Ishikawa (cell line): ENCODE measurements at regions not wholly inside any gene's neighbourhood (a gene's known extent, or its start where the extent isn't known, plus 50 kb on each side); places are given as distances from the start of the nearest gene placed in this dataset.

Source experiments
- CREB1 ChIP-seq: IDR thresholded peaks from 2 replicates; pipeline ENCODE4 v1.6.1; 2012; ENCODE audit warnings: low read depth
- EGR1 ChIP-seq: IDR thresholded peaks from 2 replicates; pipeline ENCODE4 v1.6.1; 2012
- EP300 ChIP-seq: IDR thresholded peaks from 2 replicates; pipeline ENCODE4 v1.6.1; 2012; ENCODE audit warnings: borderline replicate concordance
- FOXM1 ChIP-seq: IDR thresholded peaks from 2 replicates; pipeline ENCODE4 v1.6.1; 2012; ENCODE audit warnings: low read depth, borderline replicate concordance
- RAD21 ChIP-seq: IDR thresholded peaks from 2 replicates; pipeline ENCODE4 v1.6.1; 2012; ENCODE audit warnings: low read depth
- REST ChIP-seq: IDR thresholded peaks from 2 replicates; pipeline ENCODE4 v1.6.1; 2012; ENCODE audit warnings: low read depth, mild to moderate bottlenecking
- TAF1 ChIP-seq: IDR thresholded peaks from 2 replicates; pipeline ENCODE4 v1.6.1; 2012; ENCODE audit warnings: low read depth, mild to moderate bottlenecking

GRCh38 chr2:129695496-129695895, 284.0 kb upstream of the RAB6C start:
- TF ChIP-seq EGR1 (no peak), RAD21 (no peak), EP300 (no peak), REST (no peak), CREB1 (no peak), FOXM1 (no peak), TAF1 (no peak)
